Large intestine (tissue), 3 donors: ENCODE measurements at regions not wholly inside any gene's neighbourhood (a gene's known extent, or its start where the extent isn't known, plus 50 kb on each side); places are given as distances from the start of the nearest gene placed in this dataset.

Source experiments
- DNase-seq, 2 donors: peaks; one replicate each; pipeline versions ENCODE4 v3.0.0 to v3.0.0-alpha.2; 2013
- H3K27ac ChIP-seq: one replicate; pipeline ENCODE4 v1.5.1; 2013; ENCODE audit warnings: low read length
- H3K27me3 ChIP-seq: 2 replicates; pipeline ENCODE4 v1.6.1; 2013; ENCODE audit warnings: low read length; ENCODE audit not compliant: control insufficient read depth, insufficient read depth
- H3K36me3 ChIP-seq: 2 replicates; pipeline ENCODE4 v1.6.1; 2013; ENCODE audit warnings: low read length; ENCODE audit not compliant: control insufficient read depth, insufficient read depth
- H3K4me1 ChIP-seq: one replicate; pipeline ENCODE4 v1.6.1; 2013; ENCODE audit warnings: low read length; ENCODE audit not compliant: control insufficient read depth, insufficient read depth
- H3K4me3 ChIP-seq: one replicate; pipeline ENCODE4 v1.5.1; 2013; ENCODE audit warnings: low read length
- H3K9me3 ChIP-seq: one replicate; pipeline ENCODE4 v1.6.1; 2013; ENCODE audit warnings: mild to moderate bottlenecking, low read depth, low read length, moderate library complexity; ENCODE audit not compliant: control insufficient read depth
- WGBS: methylation state at CpG from one replicate; pipeline ENCODE4 v1.1.5; 2013; ENCODE audit warnings: low lambda C conversion rate; ENCODE audit not compliant: insufficient coverage; 5-methylcytosine and 5-hydroxymethylcytosine counted together

GRCh38 chr10:31081937-31082840, 50.5 kb upstream of the ZNF438 start:
- DNase-seq = no peak
- Histone ChIP-seq H3K4me1 (no peaks in the 10 kb centered on the region), H3K36me3 (no peaks in the 10 kb centered on the region), H3K4me3 (no peak overlapping the region), H3K27ac (no peak overlapping the region), H3K27me3 (no peaks in the 10 kb centered on the region), H3K9me3 (no peaks in the 10 kb centered on the region)
- WGBS = no CpG with 5 or more reads among the region's 2 CpGs

GRCh38 chr10:31083765-31084184, 52.1 kb upstream of the ZNF438 start:
- Histone ChIP-seq H3K4me1 (no peaks in the 10 kb centered on the region), H3K27me3 (no peaks in the 10 kb centered on the region), H3K27ac (no peak overlapping the region), H3K9me3 (no peaks in the 10 kb centered on the region), H3K36me3 (no peaks in the 10 kb centered on the region), H3K4me3 (no peak overlapping the region)
- WGBS = 100% methylated on average over 2 of the region's 6 CpGs
- peak in 1 of 2 donors; percentile 28 for DNase-seq

GRCh38 chr10:31087011-31087410, 55.3 kb upstream of the ZNF438 start:
- DNase-seq = no peak
- H3K4me1 ChIP-seq = no peaks in the 10 kb centered on the region
- no CpG with 5 or more reads among the region's 3 CpGs for WGBS
- H3K27ac ChIP-seq = no peak overlapping the region
- no peak overlapping the region for H3K4me3 ChIP-seq
- H3K27me3 ChIP-seq = no peaks in the 10 kb centered on the region
- no peaks in the 10 kb centered on the region for H3K36me3 ChIP-seq
- no peaks in the 10 kb centered on the region for H3K9me3 ChIP-seq

- H3K4me3 ChIP-seq = no peak overlapping the region
- no peak overlapping the region for H3K27ac ChIP-seq
- H3K27me3 ChIP-seq = no peaks in the 10 kb centered on the region
- WGBS = no CpG with 5 or more reads among the region's 1 CpG
- no peaks in the 10 kb centered on the region for H3K9me3 ChIP-seq
- DNase-seq = no peak
- no peaks in the 10 kb centered on the region for H3K4me1 ChIP-seq
- H3K36me3 ChIP-seq = no peaks in the 10 kb centered on the region
These were observed 56.2 kb upstream of the ZNF438 start for GRCh38 chr10:31087851-31088250.

GRCh38 chr10:31090894-31091607, 59.4 kb upstream of the ZNF438 start:
- no peak for DNase-seq
- H3K4me3 ChIP-seq = no peak overlapping the region
- H3K36me3 ChIP-seq = no peaks in the 10 kb centered on the region
- no peaks in the 10 kb centered on the region for H3K9me3 ChIP-seq
- H3K27ac ChIP-seq = no peak overlapping the region
- no peaks in the 10 kb centered on the region for H3K4me1 ChIP-seq
- H3K27me3 ChIP-seq = no peaks in the 10 kb centered on the region
- no CpG with 5 or more reads among the region's 4 CpGs for WGBS

- no peaks in the 10 kb centered on the region for H3K4me1 ChIP-seq
- no peak overlapping the region for H3K4me3 ChIP-seq
- H3K27me3 ChIP-seq = no peaks in the 10 kb centered on the region
- DNase-seq = no peak
- H3K9me3 ChIP-seq = no peaks in the 10 kb centered on the region
- no peaks in the 10 kb centered on the region for H3K36me3 ChIP-seq
- no peak overlapping the region for H3K27ac ChIP-seq
- no CpG with 5 or more reads among the region's 11 CpGs for WGBS
These were observed 64.3 kb upstream of the ZNF438 start for GRCh38 chr10:31095677-31096560.

GRCh38 chr10:31098046-31098445, 66.4 kb upstream of the ZNF438 start:
- H3K4me3 ChIP-seq = no peak overlapping the region
- DNase-seq = no peak
- no peaks in the 10 kb centered on the region for H3K4me1 ChIP-seq
- H3K27me3 ChIP-seq = no peaks in the 10 kb centered on the region
- H3K36me3 ChIP-seq = no peaks in the 10 kb centered on the region
- WGBS = 67% methylated on average over 1 of the region's 2 CpGs
- H3K27ac ChIP-seq = no peak overlapping the region
- H3K9me3 ChIP-seq = no peaks in the 10 kb centered on the region

GRCh38 chr10:31099094-31099493, 67.4 kb upstream of the ZNF438 start:
- no peaks in the 10 kb centered on the region for H3K4me1 ChIP-seq
- H3K4me3 ChIP-seq = no peak overlapping the region
- H3K36me3 ChIP-seq = no peaks in the 10 kb centered on the region
- no peak overlapping the region for H3K27ac ChIP-seq
- WGBS = no CpG with 5 or more reads among the region's 10 CpGs
- peak; percentile 36 to 48 for DNase-seq
- H3K27me3 ChIP-seq = no peaks in the 10 kb centered on the region
- no peaks in the 10 kb centered on the region for H3K9me3 ChIP-seq

- Histone ChIP-seq H3K27me3 (no peaks in the 10 kb centered on the region), H3K9me3 (no peaks in the 10 kb centered on the region), H3K4me1 (no peaks in the 10 kb centered on the region), H3K4me3 (no peak overlapping the region), H3K27ac (no peak overlapping the region), H3K36me3 (no peaks in the 10 kb centered on the region)
- 42% methylated on average over 2 of the region's 10 CpGs for WGBS
- DNase-seq = peak; percentile 41 to 68
These were observed 68.0 kb upstream of the ZNF438 start for GRCh38 chr10:31099664-31100063.

GRCh38 chr10:31100115-31100601, 68.5 kb upstream of the ZNF438 start:
- no CpG with 5 or more reads among the region's 1 CpG for WGBS

More at GRCh38 chr10:31100115-31100601, 68.5 kb upstream of the ZNF438 start:
- no peak for DNase-seq
- Histone ChIP-seq H3K27me3 (no peaks in the 10 kb centered on the region), H3K4me1 (no peaks in the 10 kb centered on the region), H3K27ac (no peak overlapping the region), H3K4me3 (no peak overlapping the region), H3K9me3 (no peaks in the 10 kb centered on the region), H3K36me3 (no peaks in the 10 kb centered on the region)
